ENCODE measurements at regions not wholly inside any gene's neighbourhood (a gene's known extent, or its start where the extent isn't known, plus 50 kb on each side); places are given as distances from the start of the nearest gene placed in this dataset.

DNA sequence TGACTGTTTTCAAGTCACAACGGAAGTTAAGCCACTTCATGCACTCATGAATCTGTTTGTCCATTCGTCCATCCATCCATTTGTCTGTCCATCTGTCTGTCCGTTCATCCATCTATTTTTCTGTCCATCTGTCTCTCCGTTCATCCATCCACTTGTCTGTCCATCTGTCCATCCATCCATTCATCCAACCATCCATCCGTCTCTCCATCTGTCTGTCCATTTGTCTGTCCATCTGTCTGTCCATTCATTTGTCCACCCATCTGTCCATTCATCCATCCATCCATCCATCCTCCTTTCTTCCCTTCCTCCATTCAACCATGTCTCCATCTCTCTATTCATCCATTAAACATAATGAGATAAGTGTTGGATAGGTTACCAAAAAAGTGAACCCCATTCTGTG is 123.5 kb upstream of the UQCRFS1 start:
- no peaks in the 10 kb centered on the region for H3K36me3 Mint-ChIP-seq (ENCODE audit: low read depth)
- no peak overlapping the region for H3K27ac Mint-ChIP-seq
- H3K9me3 ChIP-seq (ENCODE audit: control insufficient read depth, low read length, poor library complexity, severe bottlenecking), result no peaks in the 10 kb centered on the region
- no peaks in the 10 kb centered on the region for H3K4me1 Mint-ChIP-seq
- DNase-seq, result no peak
- H3K27me3 Mint-ChIP-seq, result no peaks in the 10 kb centered on the region
- no peak for ATAC-seq
- no peak overlapping the region for H3K4me3 Mint-ChIP-seq

DNA sequence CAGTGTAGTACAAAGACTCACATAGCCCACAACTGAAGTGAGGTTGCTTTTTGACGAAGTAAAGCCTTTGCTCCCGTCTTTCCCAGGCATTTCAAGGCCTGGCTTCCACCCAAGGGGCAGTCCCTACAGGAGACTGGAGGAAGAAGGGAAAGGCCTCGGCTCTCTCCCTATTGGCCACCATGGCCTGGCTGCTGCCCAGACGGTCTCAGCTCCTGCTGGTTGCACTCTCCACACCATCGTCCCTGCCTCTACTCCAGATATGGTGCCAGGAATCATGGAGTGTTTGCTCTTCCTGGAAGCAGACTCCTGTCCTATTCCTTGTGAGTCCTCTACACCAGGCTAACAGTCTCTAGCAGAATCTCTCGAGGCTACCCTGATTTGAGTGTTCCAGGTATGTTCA is 124.1 kb upstream of the UQCRFS1 start:
- ATAC-seq (no peak), DNase-seq (no peak)
- Mint-ChIP-seq H3K27me3 (no peaks in the 10 kb centered on the region), H3K36me3 (ENCODE audit: low read depth) (no peaks in the 10 kb centered on the region), H3K4me3 (no peak overlapping the region), H3K27ac (no peak overlapping the region), H3K4me1 (no peaks in the 10 kb centered on the region)
- H3K9me3 ChIP-seq (ENCODE audit: control insufficient read depth, low read length, poor library complexity, severe bottlenecking), result peaks cover 2% of the 10 kb centered on the region

GRCh38 chr19:29338480-29338879 is 125.5 kb upstream of the UQCRFS1 start:
- no peak for ATAC-seq
- Mint-ChIP-seq H3K4me3 (no peak overlapping the region), H3K27ac (no peak overlapping the region), H3K4me1 (no peaks in the 10 kb centered on the region), H3K36me3 (ENCODE audit: low read depth) (no peaks in the 10 kb centered on the region), H3K27me3 (no peaks in the 10 kb centered on the region)
- H3K9me3 ChIP-seq (ENCODE audit: control insufficient read depth, low read length, poor library complexity, severe bottlenecking), result peaks cover 2% of the 10 kb centered on the region
- DNase-seq, result no peak

GRCh38 chr19:29342721-29343120 is 129.8 kb upstream of the UQCRFS1 start:
- Mint-ChIP-seq H3K36me3 (ENCODE audit: low read depth) (no peaks in the 10 kb centered on the region), H3K27ac (no peak overlapping the region), H3K4me1 (no peaks in the 10 kb centered on the region), H3K27me3 (no peaks in the 10 kb centered on the region), H3K4me3 (no peak overlapping the region)
- ATAC-seq, result no peak
- DNase-seq, result no peak
- H3K9me3 ChIP-seq (ENCODE audit: control insufficient read depth, low read length, poor library complexity, severe bottlenecking), result peaks cover 2% of the 10 kb centered on the region

DNA sequence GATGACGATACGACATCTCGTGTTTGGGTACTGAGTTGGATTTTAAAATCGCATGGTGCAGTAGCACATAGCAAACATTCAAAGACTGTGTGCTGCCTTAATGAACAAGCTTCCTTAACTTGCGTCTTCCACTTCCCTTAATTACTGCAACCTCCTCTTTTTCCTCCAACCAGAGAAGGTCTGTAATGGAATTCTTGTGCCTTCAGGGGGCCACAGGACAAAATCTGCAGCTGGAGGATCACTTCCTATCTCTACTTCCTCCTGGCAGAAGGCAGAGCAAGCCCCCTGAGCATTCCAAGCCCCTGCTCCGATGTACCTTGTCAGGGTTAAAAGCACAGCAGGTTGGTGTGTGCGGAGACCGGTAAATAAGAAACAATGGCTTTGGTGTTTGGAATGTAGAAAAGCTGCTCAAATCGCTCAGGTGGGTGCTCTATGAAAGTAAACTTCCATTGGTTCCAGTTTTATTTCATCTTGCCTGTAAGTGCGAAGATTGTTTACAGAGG is 151.3 kb upstream of the UQCRFS1 start:
- no peaks in the 10 kb centered on the region for H3K36me3 Mint-ChIP-seq (ENCODE audit: low read depth)
- ATAC-seq (no peak), DNase-seq (no peak)
- H3K4me3 Mint-ChIP-seq, result no peak overlapping the region
- H3K27me3 Mint-ChIP-seq, result peaks cover 26% of the 10 kb centered on the region
- no peaks in the 10 kb centered on the region for H3K9me3 ChIP-seq (ENCODE audit: control insufficient read depth, low read length, poor library complexity, severe bottlenecking)
- H3K27ac Mint-ChIP-seq, result no peak overlapping the region
- H3K4me1 Mint-ChIP-seq, result no peaks in the 10 kb centered on the region

GRCh38 chr19:29364999-29365398 is 152.0 kb upstream of the UQCRFS1 start:
- peaks cover 26% of the 10 kb centered on the region for H3K27me3 Mint-ChIP-seq
- H3K27ac Mint-ChIP-seq, result no peak overlapping the region
- no peaks in the 10 kb centered on the region for H3K36me3 Mint-ChIP-seq (ENCODE audit: low read depth)
- H3K4me1 Mint-ChIP-seq, result no peaks in the 10 kb centered on the region
- no peak for DNase-seq
- ATAC-seq, result no peak
- no peak overlapping the region for H3K4me3 Mint-ChIP-seq
- H3K9me3 ChIP-seq (ENCODE audit: control insufficient read depth, low read length, poor library complexity, severe bottlenecking), result no peaks in the 10 kb centered on the region

DNA sequence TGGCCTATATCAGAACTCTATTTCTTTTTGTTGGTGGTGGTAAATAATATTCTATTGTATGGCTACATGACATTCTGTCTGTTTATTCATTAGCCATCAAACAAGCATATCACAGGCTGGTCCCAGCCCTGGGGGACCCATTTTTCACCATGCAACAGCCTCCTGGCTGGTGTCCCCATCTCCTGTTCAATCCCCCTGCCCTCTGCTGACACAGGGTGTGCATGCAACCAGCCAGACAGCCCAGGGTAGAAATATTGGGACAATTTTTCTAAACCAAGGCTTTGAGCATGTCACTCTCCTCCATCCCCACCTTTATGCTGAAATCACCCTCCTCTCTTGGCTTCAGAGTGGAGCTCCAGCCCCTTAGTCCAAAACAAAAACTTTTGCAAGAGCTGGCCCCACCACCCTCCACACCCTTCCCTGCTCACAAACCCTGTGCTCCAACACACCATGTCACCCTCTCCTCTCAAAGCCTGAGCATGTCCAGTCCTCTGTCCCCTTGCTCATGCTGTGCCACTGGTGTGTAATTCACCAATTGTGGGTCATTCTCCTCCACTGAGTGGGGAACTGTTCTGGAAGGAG is 153.0 kb upstream of the UQCRFS1 start:
- H3K4me1 Mint-ChIP-seq, result no peaks in the 10 kb centered on the region
- H3K27ac Mint-ChIP-seq, result no peak overlapping the region
- DNase-seq, result no peak
- ATAC-seq, result no peak
- H3K4me3 Mint-ChIP-seq, result no peak overlapping the region
- no peaks in the 10 kb centered on the region for H3K36me3 Mint-ChIP-seq (ENCODE audit: low read depth)
- H3K27me3 Mint-ChIP-seq, result peaks cover 29% of the 10 kb centered on the region
- H3K9me3 ChIP-seq (ENCODE audit: control insufficient read depth, low read length, poor library complexity, severe bottlenecking), result no peaks in the 10 kb centered on the region

- no peak for DNase-seq
- Mint-ChIP-seq H3K4me3 (no peak overlapping the region), H3K36me3 (ENCODE audit: low read depth) (no peaks in the 10 kb centered on the region), H3K4me1 (no peaks in the 10 kb centered on the region), H3K27me3 (peaks cover 32% of the 10 kb centered on the region), H3K27ac (no peak overlapping the region)
- ATAC-seq, result no peak
- no peaks in the 10 kb centered on the region for H3K9me3 ChIP-seq (ENCODE audit: control insufficient read depth, low read length, poor library complexity, severe bottlenecking)
Measured at GRCh38 chr19:29366757-29367156, 153.8 kb upstream of the UQCRFS1 start.

- no peak overlapping the region for H3K27ac Mint-ChIP-seq
- no peaks in the 10 kb centered on the region for H3K36me3 Mint-ChIP-seq (ENCODE audit: low read depth)
- no peaks in the 10 kb centered on the region for H3K9me3 ChIP-seq (ENCODE audit: control insufficient read depth, low read length, poor library complexity, severe bottlenecking)
- ATAC-seq (no peak), DNase-seq (no peak)
- H3K27me3 Mint-ChIP-seq, result peaks cover 40% of the 10 kb centered on the region
- H3K4me3 Mint-ChIP-seq, result no peak overlapping the region
- no peaks in the 10 kb centered on the region for H3K4me1 Mint-ChIP-seq
Measured at GRCh38 chr19:29367791-29368222, 154.9 kb upstream of the UQCRFS1 start.

DNA sequence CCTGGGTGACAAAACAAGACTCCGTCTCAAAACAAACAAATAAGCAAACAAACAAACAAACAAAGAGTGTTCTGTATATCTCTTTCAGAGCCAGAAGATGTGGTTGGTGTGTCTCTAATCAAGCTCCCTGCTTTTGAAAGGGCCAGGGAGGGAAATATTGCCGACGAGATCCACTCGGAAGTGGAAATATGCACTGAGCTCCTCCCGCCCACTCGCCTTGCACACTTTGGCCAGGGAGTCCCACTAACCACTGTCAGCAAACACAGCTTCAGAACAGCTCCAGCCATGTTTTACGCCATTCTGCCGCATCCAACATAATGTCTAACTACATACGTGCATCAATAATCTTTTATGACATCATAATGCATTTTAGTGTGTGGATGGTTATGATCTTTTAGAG is 155.5 kb upstream of the VSTM2B start:
- no peak overlapping the region for H3K27ac Mint-ChIP-seq
- no peaks in the 10 kb centered on the region for H3K9me3 ChIP-seq (ENCODE audit: control insufficient read depth, low read length, poor library complexity, severe bottlenecking)
- H3K36me3 Mint-ChIP-seq (ENCODE audit: low read depth), result no peaks in the 10 kb centered on the region
- no peak overlapping the region for H3K4me3 Mint-ChIP-seq
- peaks cover 57% of the 10 kb centered on the region for H3K27me3 Mint-ChIP-seq
- DNase-seq (no peak), ATAC-seq (no peak)
- H3K4me1 Mint-ChIP-seq, result no peaks in the 10 kb centered on the region

DNA sequence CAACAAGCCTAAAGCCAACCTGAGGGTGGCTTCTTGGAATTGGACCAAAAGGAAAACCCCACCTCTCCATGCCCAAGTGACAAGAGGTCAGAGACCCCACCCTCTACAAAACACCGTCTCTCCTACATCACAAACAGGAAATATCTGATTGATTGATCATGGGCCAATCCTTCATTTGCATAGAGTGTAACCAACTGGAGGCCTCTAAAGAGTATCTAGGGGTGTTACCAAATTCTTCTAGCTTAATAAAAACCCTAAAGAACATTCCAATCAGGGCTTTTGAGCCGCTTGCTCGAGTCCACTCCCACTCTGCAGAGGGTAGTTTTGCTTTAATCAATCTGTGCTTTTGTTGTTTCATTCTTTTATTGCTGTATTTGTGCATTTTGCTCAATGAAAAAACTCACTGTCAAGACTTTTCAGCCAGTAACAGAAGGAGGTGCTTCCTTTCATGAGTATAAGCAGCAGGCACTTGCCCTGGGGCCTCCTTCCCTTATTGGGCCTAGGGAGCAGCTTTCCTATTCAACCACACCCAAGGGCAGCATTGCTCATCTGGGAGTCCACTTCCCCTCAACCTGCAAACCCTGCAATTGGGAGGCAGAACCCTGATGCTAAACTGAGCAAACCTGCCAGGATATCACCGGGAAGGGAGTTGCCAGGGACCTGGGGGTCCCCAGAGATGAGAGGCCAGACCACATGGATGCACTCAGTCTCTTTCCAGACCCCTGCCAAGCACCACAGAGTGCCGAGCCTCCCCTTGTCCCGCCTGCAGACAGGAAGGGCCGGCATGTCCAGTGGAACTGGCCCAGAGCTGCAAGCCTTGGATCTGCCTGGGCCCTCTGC is 154.3 kb upstream of the VSTM2B start:
- H3K4me1 Mint-ChIP-seq, result no peaks in the 10 kb centered on the region
- peaks cover 59% of the 10 kb centered on the region for H3K27me3 Mint-ChIP-seq
- H3K27ac Mint-ChIP-seq, result no peak overlapping the region
- H3K36me3 Mint-ChIP-seq (ENCODE audit: low read depth), result no peaks in the 10 kb centered on the region
- ATAC-seq (no peak), DNase-seq (no peak)
- no peak overlapping the region for H3K4me3 Mint-ChIP-seq
- H3K9me3 ChIP-seq (ENCODE audit: control insufficient read depth, low read length, poor library complexity, severe bottlenecking), result no peaks in the 10 kb centered on the region

GRCh38 chr19:29372091-29372415 is 153.7 kb upstream of the VSTM2B start:
- no peaks in the 10 kb centered on the region for H3K9me3 ChIP-seq (ENCODE audit: control insufficient read depth, low read length, poor library complexity, severe bottlenecking)
- Mint-ChIP-seq H3K4me3 (no peak overlapping the region), H3K36me3 (ENCODE audit: low read depth) (no peaks in the 10 kb centered on the region), H3K4me1 (no peaks in the 10 kb centered on the region), H3K27ac (no peak overlapping the region), H3K27me3 (peaks cover 53% of the 10 kb centered on the region)
- ATAC-seq, result no peak
- DNase-seq, result no peak

DNA sequence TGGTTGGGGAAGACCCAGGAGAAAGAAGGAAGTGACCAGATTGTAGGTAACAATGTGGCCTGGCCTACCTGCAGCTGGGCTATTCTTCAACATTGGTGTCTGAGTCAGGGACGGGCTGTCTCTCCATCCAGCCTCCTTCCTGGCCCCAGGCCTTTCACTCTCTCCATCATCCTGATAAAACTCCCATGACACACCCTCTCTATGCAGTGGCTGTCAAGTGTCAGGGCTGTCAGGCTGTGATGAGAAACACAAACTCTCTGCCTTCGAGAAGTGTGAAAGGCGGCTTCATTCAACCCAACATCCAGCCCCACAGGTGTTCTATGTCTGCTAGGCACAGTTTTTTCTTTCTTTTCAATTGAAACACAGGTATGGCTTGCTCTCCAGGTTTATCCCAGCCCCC is 153.3 kb upstream of the VSTM2B start:
- H3K27me3 Mint-ChIP-seq, result peaks cover 52% of the 10 kb centered on the region
- DNase-seq, result no peak

More for the DNA sequence above, 153.3 kb upstream of the VSTM2B start:
- no peaks in the 10 kb centered on the region for H3K9me3 ChIP-seq (ENCODE audit: control insufficient read depth, low read length, poor library complexity, severe bottlenecking)
- ATAC-seq, result no peak
- Mint-ChIP-seq H3K4me3 (no peak overlapping the region), H3K4me1 (no peaks in the 10 kb centered on the region), H3K27ac (no peak overlapping the region), H3K36me3 (ENCODE audit: low read depth) (no peaks in the 10 kb centered on the region)

All from T-helper 17 cell (primary cell).